ENCODE measurements at regions not wholly inside any gene's neighbourhood (a gene's known extent, or its start where the extent isn't known, plus 50 kb on each side); places are given as distances from the start of the nearest gene placed in this dataset.

DNA sequence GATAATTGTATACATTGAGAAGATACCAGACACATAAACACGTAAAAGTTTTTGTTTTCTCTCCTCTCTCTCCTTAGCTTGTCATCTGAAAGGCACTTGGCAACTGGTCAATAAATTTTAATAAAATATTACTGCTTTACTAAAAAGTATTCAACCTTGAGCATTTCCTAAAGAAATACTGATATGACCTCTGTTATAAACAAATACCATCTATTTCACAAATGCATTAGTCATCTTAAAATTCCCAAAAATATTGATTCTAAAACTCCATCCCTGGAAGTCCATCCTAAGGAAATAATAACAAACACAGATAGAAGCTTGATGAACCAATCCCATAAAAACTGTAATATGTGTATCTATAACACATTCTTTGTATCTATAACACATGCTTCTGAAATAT lies 483.2 kb downstream of the TLR4 start:
- no peak for DNase-seq (ENCODE audit: low read depth in 2 of 2)

- no peak for DNase-seq (ENCODE audit: low read depth in 2 of 2)
Observed at GRCh38 chr9:118189615-118190014, 485.4 kb downstream of the TLR4 start.

DNA sequence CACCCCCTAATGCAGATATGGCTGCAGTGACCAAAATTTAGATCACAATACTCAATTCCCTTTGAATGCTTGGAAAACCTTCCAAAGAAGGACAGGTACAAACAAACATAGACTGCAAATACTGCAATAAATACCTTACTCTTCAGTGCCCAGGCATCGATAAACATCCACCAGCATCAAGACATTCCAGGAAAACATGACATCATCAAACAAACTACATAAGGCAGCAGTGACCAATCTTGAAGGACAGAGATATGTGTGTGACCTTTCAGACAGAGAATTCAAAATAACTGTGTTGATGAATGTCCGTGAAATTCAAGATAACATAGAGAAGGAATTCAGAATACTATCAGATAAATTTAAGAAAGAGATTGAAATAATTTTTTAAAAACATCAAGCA lies 488.6 kb downstream of the TLR4 start:
- no peak for DNase-seq (ENCODE audit: low read depth in 2 of 2)

GRCh38 chr9:118209343-118209742 lies 505.1 kb downstream of the TLR4 start:
- no peak for DNase-seq (ENCODE audit: low read depth in 2 of 2)

- DNase-seq (ENCODE audit: low read depth in 2 of 2) = no peak
Observed at GRCh38 chr9:118215549-118215948, 511.3 kb downstream of the TLR4 start.

DNA sequence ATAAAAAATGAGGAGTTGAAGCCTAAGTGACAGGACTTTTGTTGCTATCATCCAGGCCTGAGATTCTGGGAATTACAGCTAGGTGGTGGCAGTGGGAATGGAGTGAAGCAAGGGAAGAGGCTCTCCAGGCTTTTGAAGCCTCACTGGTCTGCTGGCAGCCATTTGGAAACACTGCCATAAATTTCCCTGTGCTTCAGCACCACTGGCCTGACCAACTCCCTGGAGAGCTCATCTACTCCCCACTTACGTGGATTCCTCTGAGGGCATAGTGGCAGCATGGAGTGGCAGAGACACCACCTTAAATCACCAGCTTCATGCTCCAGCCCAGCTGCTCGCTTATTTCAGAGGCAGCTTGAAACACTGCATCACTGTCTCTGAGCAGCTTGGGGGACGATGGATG lies 518.2 kb downstream of the TLR4 start:
- DNase-seq (ENCODE audit: low read depth in 2 of 2) = no peak

- no peak for DNase-seq (ENCODE audit: low read depth in 2 of 2)
Observed at GRCh38 chr9:118223111-118223510, 518.9 kb downstream of the TLR4 start.

- no peak for DNase-seq (ENCODE audit: low read depth in 2 of 2)
Observed at GRCh38 chr9:118230329-118230728, 526.1 kb downstream of the TLR4 start.

- no peak for DNase-seq (ENCODE audit: low read depth in 2 of 2)
Observed at GRCh38 chr9:118236625-118237024, 532.4 kb downstream of the TLR4 start.

- no peak for DNase-seq (ENCODE audit: low read depth in 2 of 2)
Observed at GRCh38 chr9:118238139-118238538, 533.9 kb downstream of the TLR4 start.

- no peak for DNase-seq (ENCODE audit: low read depth in 2 of 2)
Observed at GRCh38 chr9:118252027-118252426, 547.8 kb downstream of the TLR4 start.

GRCh38 chr9:118262191-118262590 lies 558.0 kb downstream of the TLR4 start:
- no peak for DNase-seq (ENCODE audit: low read depth in 2 of 2)

DNA sequence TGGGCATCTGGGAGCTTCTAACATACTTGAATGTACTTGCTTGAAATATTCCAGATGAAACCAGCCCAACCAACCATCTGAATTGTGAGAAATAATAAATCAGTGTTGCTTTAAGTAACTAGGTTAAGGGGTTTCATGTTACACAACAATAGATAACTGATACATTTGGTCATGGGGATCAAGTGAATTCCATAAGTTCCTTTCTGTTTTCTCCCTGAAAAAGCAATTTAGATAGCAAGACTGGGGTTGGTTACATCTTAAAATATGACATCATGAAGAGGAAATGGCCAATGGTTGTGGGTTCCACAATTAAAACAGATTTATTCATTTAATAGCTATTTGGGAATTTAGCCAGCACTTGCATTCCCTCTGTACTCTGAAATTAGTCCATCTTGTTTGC lies 559.7 kb downstream of the TLR4 start:
- no peak for DNase-seq (ENCODE audit: low read depth in 2 of 2)

DNA sequence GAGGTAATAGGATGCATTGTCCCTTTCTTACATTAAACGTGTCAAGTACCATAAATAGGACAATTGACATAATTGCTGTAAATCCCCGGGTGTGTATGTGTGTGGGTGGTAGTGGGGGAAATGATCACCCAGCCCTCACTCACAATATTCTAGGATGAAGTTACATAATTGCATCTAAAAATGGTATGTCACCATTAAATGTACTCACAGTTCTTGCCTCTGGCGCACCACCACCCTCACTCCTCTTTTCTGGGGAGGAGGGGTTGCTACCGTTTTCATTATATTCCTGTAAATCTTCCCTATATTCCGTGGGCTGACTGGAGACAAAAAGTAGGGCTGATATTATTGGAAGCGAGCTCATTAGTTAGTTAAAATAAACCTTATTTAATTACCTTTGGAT lies 563.8 kb downstream of the TLR4 start:
- no peak for DNase-seq (ENCODE audit: low read depth in 2 of 2)

GRCh38 chr9:118269623-118270022 lies 565.4 kb downstream of the TLR4 start:
- DNase-seq (ENCODE audit: low read depth in 2 of 2) = no peak

- no peak for DNase-seq (ENCODE audit: low read depth in 2 of 2)
Observed at GRCh38 chr9:118271331-118271730, 567.1 kb downstream of the TLR4 start.

DNA sequence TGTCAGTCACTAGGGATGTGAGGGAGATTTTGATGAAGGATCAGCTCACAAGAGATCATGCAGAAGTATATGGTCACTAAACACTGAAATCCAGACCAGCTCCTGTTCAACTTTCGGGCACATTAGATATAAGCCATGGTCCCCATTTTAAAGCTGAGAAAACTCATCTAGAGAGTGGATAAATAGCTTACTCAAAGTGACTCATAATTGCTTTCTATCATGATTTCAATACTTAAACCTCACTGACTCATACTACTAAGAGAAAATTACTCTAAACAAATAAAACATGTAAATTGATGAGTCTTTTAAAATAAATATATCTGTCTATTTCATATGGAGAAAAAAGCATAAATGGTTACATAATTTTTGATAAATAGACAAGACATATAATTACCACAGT lies 567.7 kb downstream of the TLR4 start:
- no peak for DNase-seq (ENCODE audit: low read depth in 2 of 2)

GRCh38 chr9:118273048-118273447 lies 568.8 kb downstream of the TLR4 start:
- DNase-seq (ENCODE audit: low read depth in 2 of 2) = no peak

GRCh38 chr9:118276784-118277183 lies 572.6 kb downstream of the TLR4 start:
- no peak for DNase-seq (ENCODE audit: low read depth in 2 of 2)

- DNase-seq (ENCODE audit: low read depth in 2 of 2) = no peak
Observed at GRCh38 chr9:118281772-118282171, 577.6 kb downstream of the TLR4 start.

DNA sequence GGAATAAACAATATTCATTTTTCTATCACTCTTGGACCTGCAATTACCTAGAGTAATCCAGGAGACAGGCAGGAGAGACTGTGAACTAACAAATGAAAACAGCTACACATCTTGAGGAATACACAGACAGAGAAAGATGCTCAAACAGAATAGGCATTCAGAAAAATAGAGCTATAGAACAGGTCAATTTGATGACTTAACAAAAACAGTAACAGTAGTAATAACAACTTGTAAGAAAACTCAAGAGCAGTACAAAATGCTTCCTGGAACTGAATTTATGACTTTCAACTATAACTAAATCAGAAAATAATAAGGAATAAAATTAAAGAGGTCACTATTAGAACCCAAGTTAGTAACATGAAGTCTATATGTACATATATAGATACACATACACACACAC lies 579.3 kb downstream of the TLR4 start:
- DNase-seq (ENCODE audit: low read depth in 2 of 2) = no peak

DNA sequence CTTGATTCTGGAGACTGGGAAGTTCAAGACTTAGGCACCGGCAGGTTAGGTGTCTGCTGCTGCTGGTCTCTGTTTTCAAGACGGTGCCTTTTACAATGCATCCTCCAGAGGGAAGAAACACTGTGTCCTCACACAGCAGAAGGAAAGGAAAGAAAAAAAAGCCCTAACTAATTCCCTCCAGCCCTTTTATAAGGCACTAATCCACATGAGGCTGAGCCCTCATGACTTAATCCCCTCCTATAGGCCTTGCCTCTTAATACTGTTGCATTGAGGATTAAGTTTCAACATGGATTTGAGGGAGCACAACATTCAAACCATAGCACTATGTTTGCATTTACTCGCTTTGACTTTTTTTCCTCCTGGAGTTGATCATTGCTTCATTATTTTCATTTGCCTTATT lies 585.9 kb downstream of the TLR4 start:
- DNase-seq (ENCODE audit: low read depth in 2 of 2) = no peak

- DNase-seq (ENCODE audit: low read depth in 2 of 2) = no peak
Observed at GRCh38 chr9:118295413-118295812, 591.2 kb downstream of the TLR4 start.

GRCh38 chr9:118302721-118303120 lies 598.5 kb downstream of the TLR4 start:
- DNase-seq (ENCODE audit: low read depth in 2 of 2) = no peak

- no peak for DNase-seq (ENCODE audit: low read depth in 2 of 2)
Observed at GRCh38 chr9:118303216-118303615, 599.0 kb downstream of the TLR4 start.

Measured in stimulated activated CD8-positive, alpha-beta memory T cell treated with anti-CD3 and anti-CD28 coated beads, Interleukin-7, amount 100 ng/mL, for 4 hours (primary cell).